H1 (cell line): ENCODE measurements at regions not wholly inside any gene's neighbourhood (a gene's known extent, or its start where the extent isn't known, plus 50 kb on each side); places are given as distances from the start of the nearest gene placed in this dataset.

Source experiments
- CTCF ChIA-PET: fragments of 300-600 bp; sonication (Branson Sonifier 250); formaldehyde crosslinking; loops from one replicate; lab custom pipeline; 2021; ENCODE audit not compliant: partially characterized antibody; lab: Charles Lee
- POLR2A ChIA-PET: fragments of 300-600 bp; sonication (Branson Sonifier 250); formaldehyde crosslinking; loops from one replicate; lab custom pipeline; 2021; ENCODE audit warnings: inconsistent platforms; ENCODE audit not compliant: partially characterized antibody; lab: Charles Lee
- DNase-seq, 2 experiments: peaks; one replicate each; pipeline versions ENCODE4 v3.0.0 to v3.0.0-alpha.2; 2010 to 2022; ENCODE audit warnings: low spot score in 2 of 2, low read depth in 1 of 2, mixed read lengths in 1 of 2
- FAIRE-seq: peaks from 2 replicates; lab custom pipeline; 2011; peaks lifted over from hg19 to GRCh38; lab: Jason Lieb, UNC
- H2AFZ ChIP-seq: 2 replicates; pipeline ENCODE4 v1.8.1; 2012; ENCODE audit warnings: low read length, inconsistent platforms
- H2AK5ac ChIP-seq: 2 replicates; pipeline ENCODE4 v1.6.1; 2013; ENCODE audit warnings: low read depth, low read length
- H2BK120ac ChIP-seq: replicated peaks from 2 replicates; pipeline ENCODE3; 2013; ENCODE audit warnings: low read depth, low read length, inconsistent platforms
- H2BK12ac ChIP-seq: 2 replicates; pipeline ENCODE4 v1.6.1; 2013; ENCODE audit warnings: low read depth, low read length
- H2BK15ac ChIP-seq: 2 replicates; pipeline ENCODE4 v1.6.1; 2013; ENCODE audit warnings: low read length
- H2BK20ac ChIP-seq: 2 replicates; pipeline ENCODE4 v1.6.1; 2013; ENCODE audit warnings: low read length
- H2BK5ac ChIP-seq: 2 replicates; pipeline ENCODE4 v1.6.1; 2013; ENCODE audit warnings: low read depth, low read length
- H3K14ac ChIP-seq: 2 replicates; pipeline ENCODE4 v1.6.1; 2013; ENCODE audit warnings: inconsistent platforms; ENCODE audit not compliant: insufficient read length
- H3K18ac ChIP-seq: 2 replicates; pipeline ENCODE4 v1.6.1; 2013; ENCODE audit warnings: low read length; ENCODE audit errors: extremely low read depth
- H3K23ac ChIP-seq: 2 replicates; pipeline ENCODE4 v1.6.1; 2013; ENCODE audit warnings: inconsistent platforms; ENCODE audit not compliant: insufficient read length
- H3K23me2 ChIP-seq: 2 replicates; pipeline ENCODE4 v1.6.1; 2013; ENCODE audit warnings: low read depth, low read length
- H3K27ac ChIP-seq: 2 replicates; pipeline ENCODE4 v1.6.1; 2011; ENCODE audit warnings: low read depth, low read length, inconsistent platforms
- H3K27me3 ChIP-seq, 4 experiments: replicated peaks in 1 of 4; 1 replicate in 1 of 4; 2 replicates in 3 of 4; pipeline versions ENCODE4 v1.6.1 to v1.8.1; 2011 to 2013; ENCODE audit warnings: low read length in 3 of 4, mild to moderate bottlenecking in 3 of 4, inconsistent platforms in 2 of 4, mixed read lengths in 2 of 4, moderate library complexity in 1 of 4; ENCODE audit not compliant: control insufficient read depth in 3 of 4, insufficient read depth in 3 of 4; ENCODE audit errors: extremely low read depth in 1 of 4
- H3K36me3 ChIP-seq, 4 experiments: 2 replicates each; pipeline versions ENCODE4 v1.6.1 to v1.8.1; 2011 to 2013; ENCODE audit warnings: mild to moderate bottlenecking in 4 of 4, low read length in 3 of 4, moderate library complexity in 2 of 4, control low read depth in 1 of 4, inconsistent platforms in 1 of 4; ENCODE audit not compliant: insufficient read depth in 4 of 4, control insufficient read depth in 2 of 4
- H3K4ac ChIP-seq: replicated peaks from 2 replicates; pipeline ENCODE3; 2013; ENCODE audit warnings: low read length, low read depth, mixed read lengths, inconsistent platforms; ENCODE audit not compliant: insufficient read length
- H3K4me1 ChIP-seq, 4 experiments: replicated peaks in 1 of 4; 1 replicate in 1 of 4; 2 replicates in 3 of 4; pipeline versions ENCODE4 v1.6.1 to v1.8.1; 2011 to 2013; ENCODE audit warnings: low read length in 3 of 4, inconsistent platforms in 2 of 4, mixed read lengths in 1 of 4; ENCODE audit not compliant: insufficient read depth in 4 of 4, control insufficient read depth in 3 of 4
- H3K4me2 ChIP-seq, 2 experiments: 2 replicates each; pipeline versions ENCODE4 v1.6.1 to v1.8.1; 2011 to 2013; ENCODE audit warnings: low read depth in 2 of 2, low read length in 2 of 2, control low read depth in 1 of 2, inconsistent platforms in 1 of 2, mild to moderate bottlenecking in 1 of 2; ENCODE audit not compliant: insufficient read depth in 1 of 2
- H3K4me3 ChIP-seq, 4 experiments: fragments of 200-600, 300-600 bp in 1 of 4; sonication (generic), shearing (Covaris generic), sonication (Bioruptor Twin) in 1 of 4; 2 replicates each; pipeline versions ENCODE4 v1.5.1 to v1.8.1; 2011 to 2016; ENCODE audit warnings: low read length in 4 of 4, low read depth in 3 of 4, control low read depth in 2 of 4, inconsistent platforms in 2 of 4, mild to moderate bottlenecking in 2 of 4, mixed read lengths in 1 of 4, moderate library complexity in 1 of 4; ENCODE audit not compliant: insufficient read depth in 2 of 4; ENCODE audit errors: extremely low read depth in 1 of 4
- H3K56ac ChIP-seq: replicated peaks from 2 replicates; pipeline ENCODE3; 2013; ENCODE audit warnings: low read depth, mild to moderate bottlenecking, mixed read lengths, low read length, inconsistent platforms; ENCODE audit not compliant: insufficient read length
- H3K79me1 ChIP-seq: 2 replicates; pipeline ENCODE4 v1.6.1; 2013; ENCODE audit warnings: low read depth, low read length, control low read depth
- H3K79me2 ChIP-seq, 2 experiments: 2 replicates each; pipeline versions ENCODE4 v1.6.1 to v1.8.1; 2012 to 2013; ENCODE audit warnings: low read length in 2 of 2, mild to moderate bottlenecking in 2 of 2, inconsistent platforms in 1 of 2; ENCODE audit not compliant: insufficient read depth in 2 of 2, control insufficient read depth in 1 of 2
- H3K9ac ChIP-seq, 4 experiments: replicated peaks in 1 of 4; 1 replicate in 1 of 4; 2 replicates in 3 of 4; pipeline versions ENCODE4 v1.6.1 to v1.8.1; 2011 to 2013; ENCODE audit warnings: low read depth in 3 of 4, low read length in 3 of 4, control low read depth in 2 of 4, mild to moderate bottlenecking in 2 of 4, moderate library complexity in 2 of 4, inconsistent platforms in 1 of 4; ENCODE audit errors: extremely low read depth in 1 of 4
- H3K9me3 ChIP-seq, 2 experiments: 2 replicates each; pipeline versions ENCODE4 v1.6.1 to v1.8.1; 2012 to 2013; ENCODE audit warnings: mild to moderate bottlenecking in 2 of 2, moderate library complexity in 2 of 2, control low read depth in 1 of 2, inconsistent platforms in 1 of 2, low read depth in 1 of 2, low read length in 1 of 2, mixed read lengths in 1 of 2; ENCODE audit not compliant: insufficient read depth in 2 of 2
- H4K20me1 ChIP-seq, 2 experiments: replicated peaks in 1 of 2; 2 replicates each; pipeline versions ENCODE3 to v1.8.1; 2011 to 2013; ENCODE audit warnings: inconsistent platforms in 2 of 2, low read length in 2 of 2, mild to moderate bottlenecking in 1 of 2; ENCODE audit not compliant: insufficient read depth in 2 of 2, control insufficient read depth in 1 of 2
- H4K5ac ChIP-seq: 2 replicates; pipeline ENCODE4 v1.6.1; 2013; ENCODE audit warnings: low read length, low read depth, mixed read lengths, inconsistent platforms; ENCODE audit not compliant: insufficient read length
- H4K8ac ChIP-seq: 2 replicates; pipeline ENCODE4 v1.8.0; 2013; ENCODE audit warnings: mild to moderate bottlenecking, moderate library complexity, low read length, inconsistent platforms; ENCODE audit not compliant: insufficient read depth; ENCODE audit errors: extremely low read depth
- H4K91ac ChIP-seq: replicated peaks from 2 replicates; pipeline ENCODE3; 2013; ENCODE audit warnings: low read length, mixed read lengths, inconsistent platforms; ENCODE audit not compliant: insufficient read length
- ASH2L ChIP-seq: fragments of 200-600, 300-600 bp; sonication (generic); IDR thresholded peaks from one replicate; pipeline ENCODE4 v1.7.1; 2017; ENCODE audit warnings: low read length
- ATF3 ChIP-seq: IDR thresholded peaks from 2 replicates; pipeline ENCODE4 v1.6.1; 2011; ENCODE audit warnings: low read depth, mild to moderate bottlenecking, low read length; ENCODE audit not compliant: insufficient read depth
- CBX5 ChIP-seq: fragments of 300-800, 300-1000 bp; sonication (generic); IDR thresholded peaks from 2 replicates; pipeline ENCODE4 v1.7.1; 2016; ENCODE audit warnings: antibody characterized with exemption, low read length, low read depth
- EP300 ChIP-seq, 2 experiments: IDR thresholded peaks; 1 replicate in 1 of 2; 2 replicates in 1 of 2; pipeline ENCODE4 v1.6.1; 2011 to 2012; ENCODE audit warnings: low read depth in 2 of 2, low read length in 2 of 2, mild to moderate bottlenecking in 2 of 2, borderline replicate concordance in 1 of 2, inconsistent platforms in 1 of 2, moderate library complexity in 1 of 2
- FOSL1 ChIP-seq: IDR thresholded peaks from 2 replicates; pipeline ENCODE4 v1.6.1; 2011; ENCODE audit warnings: mild to moderate bottlenecking, low read depth, low read length, moderate library complexity; ENCODE audit not compliant: insufficient read depth
- KDM5A ChIP-seq: fragments of 200-600 bp; IDR thresholded peaks from 2 replicates; pipeline ENCODE4 v1.7.1; 2012; ENCODE audit warnings: mild to moderate bottlenecking, low read length, inconsistent platforms, mixed read lengths
- NANOG ChIP-seq: IDR thresholded peaks from 2 replicates; pipeline ENCODE4 v1.6.1; 2011; ENCODE audit warnings: low read length, low read depth, mild to moderate bottlenecking, inconsistent platforms; ENCODE audit not compliant: insufficient read depth, poor library complexity, severe bottlenecking
- NRF1 ChIP-seq: IDR thresholded peaks from 2 replicates; pipeline ENCODE4 v1.6.1; 2011; ENCODE audit warnings: mild to moderate bottlenecking, low read depth, low read length, improper control_type of control experiment
- PHF8 ChIP-seq: fragments of 200-600 bp; sonication (generic); conservative IDR thresholded peaks from 2 replicates; pipeline ENCODE4 v1.7.1; 2012; ENCODE audit warnings: low read depth, mild to moderate bottlenecking, inconsistent platforms, low read length, moderate library complexity
- SIN3A ChIP-seq, 2 experiments: IDR thresholded peaks in 1 of 2; conservative IDR thresholded peaks in 1 of 2; 2 replicates each; pipeline ENCODE4 v1.6.1; 2011 to 2012; ENCODE audit warnings: low read length in 2 of 2, improper control_type of control experiment in 1 of 2, low read depth in 1 of 2, mild to moderate bottlenecking in 1 of 2
- TAF1 ChIP-seq: IDR thresholded peaks from 2 replicates; pipeline ENCODE4 v1.6.1; 2011; ENCODE audit warnings: mild to moderate bottlenecking, low read depth, low read length
- YY1 ChIP-seq: IDR thresholded peaks from 2 replicates; pipeline ENCODE4 v1.6.1; 2011; ENCODE audit warnings: low read depth, mild to moderate bottlenecking, low read length
- ZNF274 ChIP-seq: IDR thresholded peaks from 2 replicates; pipeline ENCODE4 v1.7.0; 2012; ENCODE audit warnings: low read length, borderline replicate concordance; ENCODE audit errors: extremely low read depth
- WGBS, 2 experiments: shearing (Covaris generic) in 1 of 2; methylation state at CpG; one replicate each; pipeline versions ENCODE4 v1.1.6 to v1.1.7; 2013 to 2015; ENCODE audit warnings: low lambda C conversion rate in 2 of 2, mixed read lengths in 2 of 2, inconsistent platforms in 1 of 2, low coverage in 1 of 2, missing lambda C conversion rate in 1 of 2; ENCODE audit not compliant: insufficient replicate concordance in 2 of 2, insufficient coverage in 1 of 2, insufficient read length in 1 of 2; ENCODE audit errors: extremely low coverage in 1 of 2, missing lambda C conversion rate in 1 of 2; 5-methylcytosine and 5-hydroxymethylcytosine counted together

DNA sequence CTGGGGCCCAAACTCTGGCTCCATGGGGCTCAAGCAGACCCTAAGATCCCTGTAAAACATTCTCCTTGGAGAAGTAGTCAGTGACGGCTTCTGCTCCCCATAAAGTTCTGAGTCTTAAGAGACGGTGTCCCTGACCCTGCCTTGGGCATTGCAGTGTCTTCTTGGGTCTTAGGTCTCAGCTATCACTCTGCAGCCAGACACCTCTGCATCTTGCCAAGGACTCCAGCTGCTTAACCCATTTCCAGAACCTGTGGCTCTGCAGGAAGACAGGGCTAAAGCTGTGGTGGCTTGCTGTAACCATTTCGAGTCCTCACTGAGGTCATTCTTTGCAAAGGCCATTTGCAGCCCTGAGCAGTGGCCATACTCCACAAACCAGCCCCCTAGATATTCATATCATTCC, 337.1 kb upstream of the ZMIZ1 start:
- Histone ChIP-seq H3K18ac (no peak overlapping the region), H2BK5ac (no peak overlapping the region), H3K56ac (no peak overlapping the region), H3K23me2 (no peaks in the 10 kb centered on the region; the same call in 1 of the 2 replicates), H2BK12ac (no peak overlapping the region), H2BK120ac (no peak overlapping the region), H3K9ac (no peak overlapping the region), H4K91ac (no peak overlapping the region), H3K4me1 (no peaks in the 10 kb centered on the region), H3K23ac (no peak overlapping the region), H2BK20ac (no peak overlapping the region), H3K79me2 (no peaks in the 10 kb centered on the region), H3K27me3 (no peaks in the 10 kb centered on the region; a peak in 1 of 7 replicates), H3K27ac (no peak overlapping the region), H3K36me3 (no peaks in the 10 kb centered on the region), H3K4me2 (no peak overlapping the region), H4K20me1 (no peaks in the 10 kb centered on the region), H2AK5ac (no peak overlapping the region), H2BK15ac (no peak overlapping the region), H2AFZ (no peak overlapping the region), H3K14ac (no peak overlapping the region), H3K4ac (no peak overlapping the region), H4K5ac (no peak overlapping the region), H3K9me3 (no peaks in the 10 kb centered on the region; a peak in 1 of 4 replicates), H4K8ac (no peak overlapping the region), H3K79me1 (no peaks in the 10 kb centered on the region), H3K4me3 (no peak overlapping the region)
- ChIA-PET CTCF (interaction anchor here (0.6 kb wide), 1 partner anchor 11 kb away, joined by 3 read pairs; no protein-coding TSS in a partner anchor), POLR2A (no interaction called here)
- DNase-seq = no peak
- 97% methylated on average over 3 of the region's 3 CpGs; no CpG with 5 or more reads in 1 of the 2 experiments for WGBS, 2 experiments
- no peak for FAIRE-seq
- TF ChIP-seq ATF3 (no peak), KDM5A (no peak), ZNF274 (no peak), ASH2L (no peak), YY1 (no peak), PHF8 (no peak), NRF1 (no peak), NANOG (no peak), FOSL1 (no peak), CBX5 (no peak), EP300 (IDR thresholded peaks at IDR 0.05; ENCODE audit: borderline replicate concordance in 1 of 2, low read depth in 2 of 2, low read length in 2 of 2) (no peak), TAF1 (no peak), SIN3A (conservative IDR thresholded peaks at IDR 0.05 in 1 of 2, IDR thresholded peaks at IDR 0.05 in 1 of 2; ENCODE audit: low read depth in 1 of 2, low read length in 2 of 2) (no peak)
